ENCODE measurements at regions not wholly inside any gene's neighbourhood (a gene's known extent, or its start where the extent isn't known, plus 50 kb on each side); places are given as distances from the start of the nearest gene placed in this dataset.

DNA sequence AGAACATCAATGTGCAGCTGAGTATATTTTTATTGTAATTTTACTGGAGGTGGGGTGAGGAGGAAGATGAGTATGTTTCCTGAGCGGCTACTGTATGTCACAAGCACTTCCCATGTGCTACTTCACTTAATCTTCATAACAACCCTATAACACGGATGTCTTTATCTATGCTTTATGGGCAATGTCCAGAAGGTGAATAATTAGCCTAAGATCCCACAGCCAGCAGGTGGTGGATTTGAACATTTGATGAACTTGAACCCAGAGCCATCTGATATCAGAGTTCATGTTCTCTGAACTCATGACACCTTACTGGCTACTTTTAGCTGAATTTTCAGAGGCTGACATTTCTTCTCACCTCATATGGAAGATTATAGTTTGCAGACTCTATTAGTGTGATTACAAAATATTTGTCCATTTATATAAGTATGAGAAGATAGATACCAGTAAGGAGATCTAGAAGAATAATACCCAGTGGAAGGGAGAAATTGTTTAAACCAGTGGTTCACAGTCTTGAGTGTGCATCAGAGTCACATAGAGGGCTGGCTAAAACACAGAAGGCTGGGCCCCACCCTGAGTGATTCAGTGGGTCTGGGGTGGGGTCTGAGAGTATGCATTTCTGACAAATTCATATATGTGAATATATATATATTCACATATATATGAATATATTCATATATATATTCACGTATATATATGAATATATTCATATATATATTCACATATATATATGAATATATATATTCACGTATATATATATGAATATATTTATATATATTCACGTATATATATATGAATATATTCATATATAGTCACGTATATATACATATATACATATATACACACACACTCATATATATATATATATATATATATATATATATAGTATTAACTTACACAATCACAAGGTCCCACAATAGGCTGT is 164.4 kb upstream of the NR3C1 start:
- DNase-seq (ENCODE audit: low spot score), result no peak
- no peak for ATAC-seq

GRCh38 chr5:143566139-143566538 is 162.7 kb upstream of the NR3C1 start:
- ATAC-seq, result peak; percentile 60
- peak; percentile 49 for DNase-seq (ENCODE audit: low spot score)

GRCh38 chr5:143564417-143564816 is 160.9 kb upstream of the NR3C1 start:
- no peak for ATAC-seq

GRCh38 chr5:143562935-143563334 is 159.4 kb upstream of the NR3C1 start:
- DNase-seq (ENCODE audit: low spot score) (peak; percentile 55), ATAC-seq (peak; percentile 74)

More at GRCh38 chr5:143564417-143564816, 160.9 kb upstream of the NR3C1 start:
- DNase-seq (ENCODE audit: low spot score), result no peak

GRCh38 chr5:143561219-143561618 is 157.7 kb upstream of the NR3C1 start:
- ATAC-seq (peak; percentile 85), DNase-seq (ENCODE audit: low spot score) (peak; percentile 84)

- DNase-seq (ENCODE audit: low spot score) (no peak), ATAC-seq (no peak)
Observed at GRCh38 chr5:143560378-143560777, 156.9 kb upstream of the NR3C1 start.

DNA sequence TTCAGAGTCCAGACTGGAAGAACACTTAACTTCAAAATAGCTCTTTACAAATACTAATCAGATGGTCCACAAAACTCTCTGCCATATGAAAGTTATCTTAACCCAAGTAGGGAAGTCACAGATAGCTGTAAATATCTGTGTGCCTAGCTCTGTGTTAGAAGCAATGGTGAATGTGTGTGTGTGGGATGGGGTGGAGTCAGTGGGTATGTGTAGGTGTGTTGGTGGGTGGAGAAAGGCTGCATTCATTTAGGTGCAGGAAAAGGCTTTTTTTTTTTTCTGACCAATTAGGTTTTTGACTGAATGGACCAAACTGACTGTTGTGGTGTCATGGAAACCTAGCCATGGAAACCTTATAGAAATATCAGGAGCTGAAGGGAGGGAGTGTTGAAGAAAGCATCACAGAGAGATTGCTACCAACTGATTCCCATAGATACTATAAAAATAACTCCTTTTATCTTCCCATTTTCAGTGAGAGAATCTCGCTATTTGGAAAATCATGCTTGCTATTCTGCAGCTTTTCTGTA is 156.2 kb upstream of the NR3C1 start:
- ATAC-seq (no peak), DNase-seq (ENCODE audit: low spot score) (no peak)

- ATAC-seq (no peak), DNase-seq (ENCODE audit: low spot score) (no peak)
Observed at GRCh38 chr5:143558048-143558447, 154.6 kb upstream of the NR3C1 start.

- no peak for ATAC-seq
- DNase-seq (ENCODE audit: low spot score), result no peak
Observed at GRCh38 chr5:143557061-143557818, 153.8 kb upstream of the NR3C1 start.

DNA sequence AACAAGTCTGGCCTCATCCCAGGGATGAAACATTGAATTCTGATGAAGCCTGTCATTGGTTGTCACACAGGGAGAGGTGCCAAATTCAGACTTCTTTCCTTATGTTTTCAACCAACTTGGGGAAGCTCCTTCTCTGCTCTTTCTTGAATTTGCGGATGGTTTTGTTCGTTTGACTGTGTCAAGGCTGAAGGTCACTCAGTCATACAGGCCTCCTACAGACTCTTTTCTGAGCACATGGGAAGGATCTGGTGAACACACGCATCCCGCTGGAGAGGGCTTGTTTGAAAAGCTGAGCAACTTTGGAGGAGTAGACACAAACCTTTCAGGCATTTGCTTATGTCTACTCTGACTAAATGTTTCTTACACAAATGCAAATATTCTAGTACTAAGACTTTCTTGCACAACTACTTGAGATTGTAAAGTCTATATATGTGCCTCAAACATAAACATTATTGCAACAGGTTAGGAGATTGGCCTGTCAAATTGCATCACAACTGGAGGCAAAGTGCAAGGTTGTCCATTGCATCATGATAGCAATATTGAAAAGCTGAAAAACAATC is 151.5 kb upstream of the NR3C1 start:
- ATAC-seq (peak; percentile 40), DNase-seq (ENCODE audit: low spot score) (peak; percentile 48)

DNA sequence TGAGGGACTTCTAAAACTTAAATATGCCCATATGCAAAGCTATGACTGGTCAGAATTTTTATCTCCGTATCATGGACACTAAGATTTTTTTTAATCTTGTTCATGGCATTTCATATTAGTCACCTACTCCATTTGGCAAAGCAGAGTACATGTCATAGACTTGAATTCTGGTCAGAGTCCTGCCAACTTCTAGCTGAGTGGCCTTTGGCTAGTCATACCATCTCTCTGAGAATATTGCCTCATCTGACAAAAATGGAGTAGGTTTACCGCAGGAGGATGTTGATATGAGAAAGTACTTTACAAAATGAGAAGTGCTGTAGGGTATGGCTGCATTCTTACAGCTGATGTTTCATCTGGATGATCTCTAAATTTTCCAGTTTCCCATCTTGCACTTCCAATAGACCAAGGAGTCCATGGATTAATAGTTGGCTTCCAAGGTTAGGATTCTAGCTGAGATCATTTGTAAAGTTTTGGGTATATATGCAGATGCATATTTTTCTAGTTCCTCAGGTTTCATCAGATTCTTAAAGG is 150.8 kb upstream of the NR3C1 start:
- ATAC-seq, result peak; percentile 81

GRCh38 chr5:143552680-143553079 is 149.2 kb upstream of the NR3C1 start:
- ATAC-seq, result no peak
- no peak for DNase-seq (ENCODE audit: low spot score)

More for the DNA sequence above, 150.8 kb upstream of the NR3C1 start:
- no peak for DNase-seq (ENCODE audit: low spot score)

DNA sequence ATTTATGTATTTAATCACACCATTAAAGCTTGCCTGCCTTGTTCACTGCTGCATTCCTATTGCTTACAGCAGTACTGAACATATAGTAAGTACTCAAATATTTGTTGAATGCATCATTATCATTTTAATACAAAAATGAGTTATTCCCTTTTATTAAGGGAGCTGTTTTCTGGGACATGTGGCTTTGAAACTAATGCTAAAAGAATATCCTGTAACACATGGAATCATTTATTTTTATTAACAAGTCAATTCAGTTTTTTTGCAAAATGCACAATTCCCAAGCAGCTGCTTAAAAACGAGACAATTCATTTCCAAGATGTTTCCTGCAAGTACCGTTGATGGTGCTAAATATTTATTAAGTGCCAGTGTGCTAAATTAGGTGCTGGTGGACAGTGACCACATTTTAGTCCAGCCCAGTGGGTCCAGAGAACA is 148.3 kb upstream of the NR3C1 start:
- ATAC-seq (no peak), DNase-seq (ENCODE audit: low spot score) (no peak)

- no peak for ATAC-seq
- no peak for DNase-seq (ENCODE audit: low spot score)
Observed at GRCh38 chr5:143550986-143551630, 147.6 kb upstream of the NR3C1 start.

- ATAC-seq (no peak), DNase-seq (ENCODE audit: low spot score) (no peak)
Observed at GRCh38 chr5:143547342-143547741, 143.9 kb upstream of the NR3C1 start.

GRCh38 chr5:143546394-143546793 is 142.9 kb upstream of the NR3C1 start:
- ATAC-seq (no peak), DNase-seq (ENCODE audit: low spot score) (no peak)

DNA sequence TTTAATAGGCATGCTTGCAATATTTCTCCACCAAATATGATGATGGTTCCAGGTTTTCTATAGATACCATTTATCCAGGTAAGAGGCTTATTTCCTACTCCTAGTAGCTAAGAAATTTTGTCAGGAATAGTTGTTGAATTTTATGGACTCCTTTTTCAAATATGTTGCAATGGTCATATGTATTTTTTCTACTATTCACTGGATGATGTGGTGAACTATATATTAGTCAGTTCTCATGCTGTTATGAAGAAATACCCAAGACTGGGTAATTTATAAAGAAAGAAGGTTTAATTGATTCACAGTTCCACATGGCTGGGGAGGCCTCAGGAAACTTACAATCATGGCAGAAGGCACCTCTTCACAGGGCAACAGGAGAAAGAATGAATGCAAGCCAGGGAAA is 141.1 kb upstream of the NR3C1 start:
- DNase-seq (ENCODE audit: low spot score), result no peak
- ATAC-seq, result no peak

DNA sequence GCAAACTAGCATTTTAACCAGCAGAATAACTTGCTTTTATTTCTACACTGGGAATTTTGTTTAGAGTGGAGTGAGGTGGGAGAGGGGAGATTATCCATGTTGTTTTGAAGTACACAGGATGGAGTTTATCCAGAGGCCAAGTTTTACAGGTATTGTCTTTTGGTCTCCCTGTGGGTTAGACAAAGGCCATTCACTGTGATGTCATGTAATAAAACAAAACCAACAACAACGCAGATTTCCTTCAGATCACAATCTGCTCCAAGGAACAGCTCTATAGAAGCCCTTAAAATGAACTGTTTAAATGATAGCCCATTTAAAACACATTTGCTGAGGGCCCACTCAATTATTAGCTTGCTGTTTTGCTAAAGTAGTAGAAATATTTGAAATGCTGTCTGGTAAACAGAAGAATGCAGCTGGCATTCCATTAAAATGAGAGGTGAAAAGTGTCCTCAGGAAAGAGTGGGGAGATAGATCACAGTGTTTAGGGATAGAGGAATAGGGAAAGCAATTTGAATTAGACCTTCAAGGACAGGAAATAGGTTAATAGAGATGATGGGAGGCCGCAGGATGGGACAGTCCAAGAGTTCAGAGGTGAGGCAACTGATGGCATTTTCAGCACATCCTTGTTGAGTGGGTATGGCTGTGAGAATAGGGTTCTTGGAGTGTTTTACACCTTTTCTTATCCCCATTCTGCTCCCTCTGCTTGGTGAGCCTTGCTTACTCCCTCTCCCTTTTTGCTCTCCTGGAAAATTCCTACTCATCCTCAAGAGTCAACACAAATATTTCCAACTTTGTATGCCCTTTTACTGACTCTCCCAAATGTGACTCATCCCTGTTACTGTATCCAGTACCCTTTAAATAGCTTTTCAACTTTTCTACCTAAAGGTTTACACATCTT is 140.1 kb upstream of the NR3C1 start:
- ATAC-seq, result no peak

DNA sequence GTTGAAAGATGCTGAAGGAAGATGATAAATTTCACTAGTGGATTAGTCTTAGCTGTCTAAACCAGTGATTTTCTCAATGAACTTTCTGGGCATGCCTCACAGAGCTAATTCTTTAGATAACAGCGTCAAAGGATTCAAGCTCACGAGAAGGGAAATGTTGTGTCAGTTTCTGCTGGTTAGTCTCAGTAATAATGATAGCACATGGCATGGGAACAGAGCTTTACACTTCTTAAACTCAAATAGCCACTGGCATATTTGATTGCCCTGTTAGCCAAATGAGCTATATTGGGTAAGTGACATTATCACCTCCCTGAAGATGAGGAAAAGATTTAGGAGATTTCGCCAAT is 139.3 kb upstream of the NR3C1 start:
- no peak for ATAC-seq

More for the DNA sequence above, 140.1 kb upstream of the NR3C1 start:
- no peak for DNase-seq (ENCODE audit: low spot score)

More for the DNA sequence above, 139.3 kb upstream of the NR3C1 start:
- no peak for DNase-seq (ENCODE audit: low spot score)
